ENCODE measurements at regions not wholly inside any gene's neighbourhood (a gene's known extent, or its start where the extent isn't known, plus 50 kb on each side); places are given as distances from the start of the nearest gene placed in this dataset.

DNA sequence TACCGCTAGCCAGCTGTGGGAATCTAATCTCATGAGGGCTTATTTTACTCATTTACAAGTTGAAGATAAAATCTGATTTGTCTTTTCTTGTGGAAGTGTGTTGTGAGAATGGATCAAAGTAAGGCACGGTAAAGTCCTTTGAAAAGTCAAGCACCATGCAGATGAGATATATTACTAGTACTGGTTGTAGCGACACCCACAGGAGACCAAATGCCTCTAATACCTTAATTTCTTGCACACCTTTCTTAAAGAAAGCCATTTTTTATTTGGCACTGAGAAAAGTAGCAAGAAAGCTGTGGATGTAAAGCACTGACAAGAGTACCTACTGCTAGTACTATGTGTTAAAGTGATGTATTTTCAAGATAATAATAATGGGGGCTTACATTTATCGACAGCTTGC lies 191.0 kb upstream of the MMS22L start:
- intact Hi-C loops (cut with micrococcal nuclease; ENCODE audit: unreplicated experiment) = no loop called here
- Histone ChIP-seq H3K4me1 (ENCODE audit: insufficient read depth, low read length, poor library complexity, severe bottlenecking) (peaks cover 40% of the 10 kb centered on the region), H3K27ac (ENCODE audit: low read depth, low read length, poor library complexity, severe bottlenecking) (peak overlapping the region; percentile 58), H3K36me3 (ENCODE audit: insufficient read depth, low read length, poor library complexity, severe bottlenecking) (no peaks in the 10 kb centered on the region), H3K9me3 (ENCODE audit: low read depth, low read length, poor library complexity, severe bottlenecking) (peaks cover 13% of the 10 kb centered on the region), H3K27me3 (replicated peaks; ENCODE audit: insufficient read depth, low read depth, low read length, poor library complexity) (no peaks in the 10 kb centered on the region), H3K4me3 (ENCODE audit: low read depth, low read length, poor library complexity, severe bottlenecking) (no peak overlapping the region)
- BruUV-seq (replicated peaks) = no TSS peak
- TF ChIP-seq EZH2 (IDR thresholded peaks at IDR 0.05; ENCODE audit: borderline replicate concordance, low read depth, low read length, poor library complexity, severe bottlenecking) (no peak), CTCF (conservative IDR thresholded peaks at IDR 0.05; ENCODE audit: low read depth, low read length) (peak; percentile 35; the same call in 1 of the 2 replicates)
- ChIA-PET POLR2A (ENCODE audit: low non-redundant PET) (no interaction called here), CTCF (no interaction called here)
- peak; percentile 45 for DNase-seq (ENCODE audit: low spot score)

- intact Hi-C loops (cut with micrococcal nuclease; ENCODE audit: unreplicated experiment) = loop anchor here (5.0 kb wide), 1 partner anchor 199 kb away; no protein-coding TSS in a partner anchor
- CTCF ChIA-PET = interaction anchor here (0.7 kb wide), 1 partner anchor 89 kb away, joined by 3 read pairs; no protein-coding TSS in a partner anchor
- TF ChIP-seq EZH2 (IDR thresholded peaks at IDR 0.05; ENCODE audit: borderline replicate concordance, low read depth, low read length, poor library complexity, severe bottlenecking) (no peak), CTCF (conservative IDR thresholded peaks at IDR 0.05; ENCODE audit: low read depth, low read length) (peak; percentile 93)
Observed at GRCh38 chr6:97497713-97498331, 214.8 kb upstream of the MMS22L start.

GRCh38 chr6:97501853-97502252 lies 218.8 kb upstream of the MMS22L start:
- TF ChIP-seq EZH2 (IDR thresholded peaks at IDR 0.05; ENCODE audit: borderline replicate concordance, low read depth, low read length, poor library complexity, severe bottlenecking) (no peak), CTCF (conservative IDR thresholded peaks at IDR 0.05; ENCODE audit: low read depth, low read length) (peak; percentile 71)
- no TSS peak for BruUV-seq (replicated peaks)
- intact Hi-C loops (cut with micrococcal nuclease; ENCODE audit: unreplicated experiment) = loop anchor here (2.0 to 10.0 kb wide), 5 partner anchors 61 to 1345 kb away; no protein-coding TSS in a partner anchor
- no peaks in the 10 kb centered on the region for H3K9me3 ChIP-seq (ENCODE audit: low read depth, low read length, poor library complexity, severe bottlenecking)
- peak overlapping the region; percentile 29 for H3K4me3 ChIP-seq (ENCODE audit: low read depth, low read length, poor library complexity, severe bottlenecking)
- CTCF ChIA-PET = no interaction called here
- peaks cover 38% of the 10 kb centered on the region for H3K4me1 ChIP-seq (ENCODE audit: insufficient read depth, low read length, poor library complexity, severe bottlenecking)
- no peaks in the 10 kb centered on the region for H3K36me3 ChIP-seq (ENCODE audit: insufficient read depth, low read length, poor library complexity, severe bottlenecking)
- peak; percentile 78 for DNase-seq (ENCODE audit: low spot score)
- POLR2A ChIA-PET (ENCODE audit: low non-redundant PET) = no interaction called here
- H3K27ac ChIP-seq (ENCODE audit: low read depth, low read length, poor library complexity, severe bottlenecking) = peak overlapping the region; percentile 69
- no peaks in the 10 kb centered on the region for H3K27me3 ChIP-seq (replicated peaks; ENCODE audit: insufficient read depth, low read depth, low read length, poor library complexity)

More at GRCh38 chr6:97497713-97498331, 214.8 kb upstream of the MMS22L start:
- peak overlapping the region; percentile 76 for H3K27ac ChIP-seq (ENCODE audit: low read depth, low read length, poor library complexity, severe bottlenecking)
- BruUV-seq (replicated peaks) = no TSS peak
- H3K4me3 ChIP-seq (ENCODE audit: low read depth, low read length, poor library complexity, severe bottlenecking) = no peak overlapping the region
- H3K4me1 ChIP-seq (ENCODE audit: insufficient read depth, low read length, poor library complexity, severe bottlenecking) = peaks cover 34% of the 10 kb centered on the region
- POLR2A ChIA-PET (ENCODE audit: low non-redundant PET) = no interaction called here
- no peaks in the 10 kb centered on the region for H3K9me3 ChIP-seq (ENCODE audit: low read depth, low read length, poor library complexity, severe bottlenecking)
- H3K27me3 ChIP-seq (replicated peaks; ENCODE audit: insufficient read depth, low read depth, low read length, poor library complexity) = no peaks in the 10 kb centered on the region
- peak; percentile 93 for DNase-seq (ENCODE audit: low spot score)
- H3K36me3 ChIP-seq (ENCODE audit: insufficient read depth, low read length, poor library complexity, severe bottlenecking) = no peaks in the 10 kb centered on the region
